Activated CD4-positive, alpha-beta memory T cell treated with anti-CD3 and anti-CD28 coated beads, Interleukin-2, amount 10 ng/mL, durations not matched to agents 7 days and 5 days (primary cell): ENCODE measurements at regions not wholly inside any gene's neighbourhood (a gene's known extent, or its start where the extent isn't known, plus 50 kb on each side); places are given as distances from the start of the nearest gene placed in this dataset.

ENCODE experiments used
- CTCF ChIA-PET: fragments of 350-600 bp; sonication (Branson Sonifier 250); formaldehyde crosslinking; loops from one replicate; lab custom pipeline; 2021; ENCODE audit warnings: antibody characterized with exemption, inconsistent platforms; lab: Charles Lee
- POLR2A ChIA-PET: fragments of 350-600 bp; sonication (Branson Sonifier 250); formaldehyde crosslinking; loops from one replicate; lab custom pipeline; 2021; ENCODE audit warnings: antibody characterized with exemption; lab: Charles Lee
- DNase-seq: peaks from one replicate; pipeline ENCODE4 v3.0.0-alpha.2; 2020
- H3K27ac Mint-ChIP-seq: one replicate; pipeline ENCODE4 v1.8.0; 2021; ENCODE audit warnings: mild to moderate bottlenecking, mixed read lengths
- H3K27me3 Mint-ChIP-seq: one replicate; pipeline ENCODE4 v1.8.0; 2021; ENCODE audit warnings: mixed read lengths
- H3K36me3 Mint-ChIP-seq: one replicate; pipeline ENCODE4 v1.8.0; 2021; ENCODE audit warnings: low read depth, mixed read lengths
- H3K4me1 Mint-ChIP-seq: one replicate; pipeline ENCODE4 v1.8.0; 2021; ENCODE audit warnings: mixed read lengths
- H3K4me3 Mint-ChIP-seq: one replicate; pipeline ENCODE4 v1.8.0; 2021; ENCODE audit warnings: mild to moderate bottlenecking, mixed read lengths
- H3K9me3 Mint-ChIP-seq: one replicate; pipeline ENCODE4 v1.8.0; 2021; ENCODE audit warnings: mixed read lengths

- H3K4me3 Mint-ChIP-seq = no peak overlapping the region
- H3K27me3 Mint-ChIP-seq = no peaks in the 10 kb centered on the region
- no peaks in the 10 kb centered on the region for H3K36me3 Mint-ChIP-seq
- CTCF ChIA-PET = no interaction called here
- H3K4me1 Mint-ChIP-seq = no peaks in the 10 kb centered on the region
- DNase-seq = no peak
- POLR2A ChIA-PET = no interaction called here
- no peaks in the 10 kb centered on the region for H3K9me3 Mint-ChIP-seq
- no peak overlapping the region for H3K27ac Mint-ChIP-seq
Observed at GRCh38 chr9:100869326-100869725, 159.2 kb upstream of the PLPPR1 start.

- ChIA-PET POLR2A (no interaction called here), CTCF (no interaction called here)
- no peaks in the 10 kb centered on the region for H3K9me3 Mint-ChIP-seq
- no peaks in the 10 kb centered on the region for H3K36me3 Mint-ChIP-seq
- no peaks in the 10 kb centered on the region for H3K4me1 Mint-ChIP-seq
- DNase-seq = no peak
- no peak overlapping the region for H3K4me3 Mint-ChIP-seq
- no peaks in the 10 kb centered on the region for H3K27me3 Mint-ChIP-seq
- H3K27ac Mint-ChIP-seq = no peak overlapping the region
Observed at GRCh38 chr9:100879884-100880283, 148.6 kb upstream of the PLPPR1 start.

GRCh38 chr9:100880284-100880683, 148.2 kb upstream of the PLPPR1 start:
- Mint-ChIP-seq H3K36me3 (no peaks in the 10 kb centered on the region), H3K27me3 (no peaks in the 10 kb centered on the region), H3K4me3 (no peak overlapping the region), H3K9me3 (no peaks in the 10 kb centered on the region), H3K4me1 (no peaks in the 10 kb centered on the region), H3K27ac (no peak overlapping the region)
- ChIA-PET CTCF (no interaction called here), POLR2A (no interaction called here)
- no peak for DNase-seq

GRCh38 chr9:100884518-100884917, 144.0 kb upstream of the PLPPR1 start:
- Mint-ChIP-seq H3K4me3 (no peak overlapping the region), H3K27me3 (no peaks in the 10 kb centered on the region), H3K27ac (no peak overlapping the region), H3K9me3 (no peaks in the 10 kb centered on the region), H3K36me3 (no peaks in the 10 kb centered on the region), H3K4me1 (no peaks in the 10 kb centered on the region)
- CTCF ChIA-PET = no interaction called here
- DNase-seq = no peak
- POLR2A ChIA-PET = no interaction called here

- H3K27ac Mint-ChIP-seq = no peak overlapping the region
- H3K4me3 Mint-ChIP-seq = no peak overlapping the region
- H3K4me1 Mint-ChIP-seq = no peaks in the 10 kb centered on the region
- CTCF ChIA-PET = no interaction called here
- no peaks in the 10 kb centered on the region for H3K36me3 Mint-ChIP-seq
- H3K9me3 Mint-ChIP-seq = no peaks in the 10 kb centered on the region
- POLR2A ChIA-PET = no interaction called here
- no peaks in the 10 kb centered on the region for H3K27me3 Mint-ChIP-seq
- no peak for DNase-seq
Observed at GRCh38 chr9:100890321-100890720, 138.2 kb upstream of the PLPPR1 start.

- no peaks in the 10 kb centered on the region for H3K36me3 Mint-ChIP-seq
- H3K4me1 Mint-ChIP-seq = no peaks in the 10 kb centered on the region
- no peak overlapping the region for H3K4me3 Mint-ChIP-seq
- CTCF ChIA-PET = no interaction called here
- no peak overlapping the region for H3K27ac Mint-ChIP-seq
- H3K9me3 Mint-ChIP-seq = no peaks in the 10 kb centered on the region
- H3K27me3 Mint-ChIP-seq = no peaks in the 10 kb centered on the region
- no peak for DNase-seq
- POLR2A ChIA-PET = no interaction called here
Observed at GRCh38 chr9:100911273-100911672, 117.3 kb upstream of the PLPPR1 start.

GRCh38 chr9:100913257-100913656, 115.3 kb upstream of the PLPPR1 start:
- no peak for DNase-seq
- ChIA-PET POLR2A (no interaction called here), CTCF (no interaction called here)
- no peaks in the 10 kb centered on the region for H3K27me3 Mint-ChIP-seq
- H3K36me3 Mint-ChIP-seq = no peaks in the 10 kb centered on the region
- no peaks in the 10 kb centered on the region for H3K4me1 Mint-ChIP-seq
- no peak overlapping the region for H3K27ac Mint-ChIP-seq
- H3K4me3 Mint-ChIP-seq = no peak overlapping the region
- no peaks in the 10 kb centered on the region for H3K9me3 Mint-ChIP-seq

GRCh38 chr9:100914266-100914665, 114.3 kb upstream of the PLPPR1 start:
- DNase-seq = no peak
- Mint-ChIP-seq H3K9me3 (no peaks in the 10 kb centered on the region), H3K27ac (no peak overlapping the region), H3K27me3 (no peaks in the 10 kb centered on the region), H3K4me3 (no peak overlapping the region), H3K36me3 (no peaks in the 10 kb centered on the region), H3K4me1 (no peaks in the 10 kb centered on the region)
- CTCF ChIA-PET = no interaction called here
- POLR2A ChIA-PET = no interaction called here

- Mint-ChIP-seq H3K9me3 (no peaks in the 10 kb centered on the region), H3K4me1 (no peaks in the 10 kb centered on the region)
Observed at GRCh38 chr9:100919506-100919905, 109.0 kb upstream of the PLPPR1 start.

GRCh38 chr9:100926366-100926765, 102.2 kb upstream of the PLPPR1 start:
- no peak overlapping the region for H3K4me3 Mint-ChIP-seq
- no peak overlapping the region for H3K27ac Mint-ChIP-seq
- no peaks in the 10 kb centered on the region for H3K4me1 Mint-ChIP-seq
- no peaks in the 10 kb centered on the region for H3K9me3 Mint-ChIP-seq
- CTCF ChIA-PET = no interaction called here
- POLR2A ChIA-PET = no interaction called here
- DNase-seq = no peak
- no peaks in the 10 kb centered on the region for H3K27me3 Mint-ChIP-seq
- no peaks in the 10 kb centered on the region for H3K36me3 Mint-ChIP-seq

More at GRCh38 chr9:100919506-100919905, 109.0 kb upstream of the PLPPR1 start:
- CTCF ChIA-PET = no interaction called here
- Mint-ChIP-seq H3K4me3 (no peak overlapping the region), H3K27me3 (no peaks in the 10 kb centered on the region), H3K36me3 (no peaks in the 10 kb centered on the region), H3K27ac (no peak overlapping the region)
- no peak for DNase-seq
- POLR2A ChIA-PET = no interaction called here

GRCh38 chr9:100927763-100928162, 100.8 kb upstream of the PLPPR1 start:
- Mint-ChIP-seq H3K27me3 (no peaks in the 10 kb centered on the region), H3K9me3 (no peaks in the 10 kb centered on the region), H3K4me1 (no peaks in the 10 kb centered on the region), H3K36me3 (no peaks in the 10 kb centered on the region), H3K27ac (no peak overlapping the region), H3K4me3 (no peak overlapping the region)
- no peak for DNase-seq
- POLR2A ChIA-PET = no interaction called here
- CTCF ChIA-PET = no interaction called here

- DNase-seq = no peak
- Mint-ChIP-seq H3K27ac (no peak overlapping the region), H3K36me3 (no peaks in the 10 kb centered on the region), H3K4me1 (no peaks in the 10 kb centered on the region), H3K27me3 (no peaks in the 10 kb centered on the region), H3K9me3 (peaks cover 8% of the 10 kb centered on the region), H3K4me3 (no peak overlapping the region)
- ChIA-PET CTCF (no interaction called here), POLR2A (no interaction called here)
Observed at GRCh38 chr9:100933656-100934055, 94.9 kb upstream of the PLPPR1 start.

- ChIA-PET POLR2A (no interaction called here), CTCF (no interaction called here)
- Mint-ChIP-seq H3K4me1 (no peaks in the 10 kb centered on the region), H3K9me3 (peaks cover 8% of the 10 kb centered on the region), H3K4me3 (no peak overlapping the region), H3K36me3 (no peaks in the 10 kb centered on the region), H3K27ac (no peak overlapping the region), H3K27me3 (no peaks in the 10 kb centered on the region)
- no peak for DNase-seq
Observed at GRCh38 chr9:100937382-100937781, 91.1 kb upstream of the PLPPR1 start.

GRCh38 chr9:100938507-100938906, 90.0 kb upstream of the PLPPR1 start:
- POLR2A ChIA-PET = no interaction called here

GRCh38 chr9:100939636-100940035, 88.9 kb upstream of the PLPPR1 start:
- POLR2A ChIA-PET = no interaction called here
- CTCF ChIA-PET = no interaction called here
- H3K27me3 Mint-ChIP-seq = no peaks in the 10 kb centered on the region

More at GRCh38 chr9:100938507-100938906, 90.0 kb upstream of the PLPPR1 start:
- Mint-ChIP-seq H3K36me3 (no peaks in the 10 kb centered on the region), H3K4me1 (no peaks in the 10 kb centered on the region), H3K27me3 (no peaks in the 10 kb centered on the region), H3K9me3 (peaks cover 8% of the 10 kb centered on the region), H3K4me3 (no peak overlapping the region), H3K27ac (no peak overlapping the region)
- CTCF ChIA-PET = no interaction called here
- DNase-seq = no peak

More at GRCh38 chr9:100939636-100940035, 88.9 kb upstream of the PLPPR1 start:
- Mint-ChIP-seq H3K36me3 (no peaks in the 10 kb centered on the region), H3K27ac (no peak overlapping the region), H3K9me3 (peaks cover 8% of the 10 kb centered on the region), H3K4me1 (no peaks in the 10 kb centered on the region), H3K4me3 (no peak overlapping the region)
- no peak for DNase-seq
